ENCODE measurements at regions not wholly inside any gene's neighbourhood (a gene's known extent, or its start where the extent isn't known, plus 50 kb on each side); places are given as distances from the start of the nearest gene placed in this dataset.
A peak's percentile ranks its signal among the peaks of the same experiment; 100 is the strongest.

GRCh38 chr17:13393841-13394710, 207.7 kb downstream of the HS3ST3A1 start:
- H3K4me3 Mint-ChIP-seq (ENCODE audit: unreplicated experiment): no peak overlapping the region
- no peak for DNase-seq (ENCODE audit: low spot score)
- TF ChIP-seq CTCF (IDR thresholded peaks at IDR 0.05; ENCODE audit: unreplicated experiment): no peak
- no peaks in the 10 kb centered on the region for H3K36me3 Mint-ChIP-seq (ENCODE audit: low read depth, unreplicated experiment)
- peaks cover 2% of the 10 kb centered on the region for H3K27me3 Mint-ChIP-seq (ENCODE audit: unreplicated experiment)
- peaks cover 3% of the 10 kb centered on the region for H3K4me1 Mint-ChIP-seq (ENCODE audit: unreplicated experiment)
- no peak overlapping the region for H3K27ac Mint-ChIP-seq (ENCODE audit: unreplicated experiment)
- no peaks in the 10 kb centered on the region for H3K9me3 Mint-ChIP-seq (ENCODE audit: unreplicated experiment)

GRCh38 chr17:13387952-13388351, 213.8 kb downstream of the HS3ST3A1 start:
- no peaks in the 10 kb centered on the region for H3K9me3 Mint-ChIP-seq (ENCODE audit: unreplicated experiment)
- no peaks in the 10 kb centered on the region for H3K36me3 Mint-ChIP-seq (ENCODE audit: low read depth, unreplicated experiment)
- no peak overlapping the region for H3K4me3 Mint-ChIP-seq (ENCODE audit: unreplicated experiment)
- TF ChIP-seq CTCF (IDR thresholded peaks at IDR 0.05; ENCODE audit: unreplicated experiment): no peak
- no peak overlapping the region for H3K27ac Mint-ChIP-seq (ENCODE audit: unreplicated experiment)
- DNase-seq (ENCODE audit: low spot score): no peak
- no peaks in the 10 kb centered on the region for H3K27me3 Mint-ChIP-seq (ENCODE audit: unreplicated experiment)
- H3K4me1 Mint-ChIP-seq (ENCODE audit: unreplicated experiment): peaks cover 8% of the 10 kb centered on the region

GRCh38 chr17:13387236-13387635, 214.5 kb downstream of the HS3ST3A1 start:
- Mint-ChIP-seq H3K4me1 (ENCODE audit: unreplicated experiment) (peaks cover 8% of the 10 kb centered on the region), H3K27ac (ENCODE audit: unreplicated experiment) (no peak overlapping the region), H3K27me3 (ENCODE audit: unreplicated experiment) (no peaks in the 10 kb centered on the region), H3K9me3 (ENCODE audit: unreplicated experiment) (no peaks in the 10 kb centered on the region), H3K36me3 (ENCODE audit: low read depth, unreplicated experiment) (no peaks in the 10 kb centered on the region), H3K4me3 (ENCODE audit: unreplicated experiment) (no peak overlapping the region)
- TF ChIP-seq CTCF (IDR thresholded peaks at IDR 0.05; ENCODE audit: unreplicated experiment): no peak
- DNase-seq (ENCODE audit: low spot score): no peak

GRCh38 chr17:13385481-13385911, 216.2 kb downstream of the HS3ST3A1 start:
- DNase-seq (ENCODE audit: low spot score): peak; percentile 7

More at GRCh38 chr17:13385481-13385911, 216.2 kb downstream of the HS3ST3A1 start:
- Mint-ChIP-seq H3K9me3 (ENCODE audit: unreplicated experiment) (no peaks in the 10 kb centered on the region), H3K36me3 (ENCODE audit: low read depth, unreplicated experiment) (no peaks in the 10 kb centered on the region), H3K27ac (ENCODE audit: unreplicated experiment) (peak overlapping the region; percentile 92), H3K4me3 (ENCODE audit: unreplicated experiment) (no peak overlapping the region), H3K27me3 (ENCODE audit: unreplicated experiment) (no peaks in the 10 kb centered on the region), H3K4me1 (ENCODE audit: unreplicated experiment) (peaks cover 8% of the 10 kb centered on the region)
- no peak for TF ChIP-seq CTCF (IDR thresholded peaks at IDR 0.05; ENCODE audit: unreplicated experiment)
